ENCODE measurements at regions not wholly inside any gene's neighbourhood (a gene's known extent, or its start where the extent isn't known, plus 50 kb on each side); places are given as distances from the start of the nearest gene placed in this dataset.

DNA sequence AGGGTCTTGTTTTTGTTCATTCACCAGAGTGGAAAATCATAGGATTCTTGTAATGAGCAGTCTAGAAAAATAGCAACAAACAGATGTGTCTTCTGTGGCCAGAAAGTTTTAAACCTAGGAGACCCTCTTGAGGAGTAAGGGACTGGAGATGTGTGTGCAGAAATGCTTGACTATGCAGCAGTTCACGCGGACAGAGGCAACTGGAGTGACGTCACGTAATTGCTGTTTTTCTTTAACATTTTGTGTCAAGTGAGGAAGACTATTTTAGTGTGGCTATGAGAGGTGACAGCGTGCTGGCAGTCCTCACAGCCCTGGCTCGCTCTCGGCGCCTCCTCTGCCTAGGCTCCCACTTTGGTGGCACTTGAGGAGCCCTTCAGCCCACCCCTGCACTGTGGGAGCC is 163.1 kb upstream of the PTCH1 start:
- TF ChIP-seq CTCF (IDR thresholded peaks at IDR 0.05), result no peak

GRCh38 chr9:95678759-95679158 is 162.0 kb upstream of the PTCH1 start:
- no peak for TF ChIP-seq CTCF (IDR thresholded peaks at IDR 0.05)

DNA sequence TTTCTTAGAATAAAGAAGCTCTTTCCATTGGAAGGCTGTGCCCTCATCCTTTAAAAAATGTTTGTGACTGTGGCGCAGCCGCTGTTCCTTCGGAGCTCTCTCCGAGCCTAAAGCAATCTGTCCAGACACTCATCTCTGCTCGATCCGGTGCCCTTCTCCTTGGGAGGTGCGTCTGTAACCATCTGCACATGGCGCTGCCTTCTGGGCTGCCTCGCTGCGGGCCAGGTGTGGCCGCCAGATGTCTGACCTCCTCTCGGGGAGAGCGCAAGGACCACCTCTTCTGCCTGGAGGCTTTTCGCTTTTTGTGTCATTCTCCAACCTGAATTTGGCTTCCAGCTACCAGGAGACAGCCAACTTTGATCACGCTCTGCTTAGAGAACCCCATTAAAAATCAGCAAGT is 153.4 kb upstream of the PTCH1 start:
- no peak for TF ChIP-seq CTCF (IDR thresholded peaks at IDR 0.05)

- no peak for TF ChIP-seq CTCF (IDR thresholded peaks at IDR 0.05)
These were observed 152.5 kb upstream of the PTCH1 start for GRCh38 chr9:95669253-95669652.

DNA sequence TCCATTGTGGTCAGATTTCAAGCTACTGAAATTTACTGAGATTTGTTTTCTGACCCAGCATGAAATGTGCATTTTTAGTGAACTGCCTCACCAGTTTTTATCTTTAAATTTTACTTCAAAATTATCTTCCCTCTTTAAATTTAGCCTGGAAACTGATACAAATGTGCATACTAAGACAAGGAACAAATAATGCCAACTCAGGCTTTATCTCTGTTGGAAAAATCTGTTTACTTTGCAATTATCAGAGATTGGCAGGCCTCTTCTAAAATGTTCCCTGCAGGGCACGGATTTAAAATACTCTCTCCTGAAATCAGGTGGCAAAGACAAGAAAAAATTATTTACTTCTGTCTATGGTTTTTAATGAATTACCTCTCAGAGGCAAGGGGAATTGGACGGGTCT is 151.0 kb upstream of the PTCH1 start:
- no peak for TF ChIP-seq CTCF (IDR thresholded peaks at IDR 0.05)

GRCh38 chr9:95666785-95667155 is 150.0 kb upstream of the PTCH1 start:
- TF ChIP-seq CTCF (IDR thresholded peaks at IDR 0.05), result no peak

DNA sequence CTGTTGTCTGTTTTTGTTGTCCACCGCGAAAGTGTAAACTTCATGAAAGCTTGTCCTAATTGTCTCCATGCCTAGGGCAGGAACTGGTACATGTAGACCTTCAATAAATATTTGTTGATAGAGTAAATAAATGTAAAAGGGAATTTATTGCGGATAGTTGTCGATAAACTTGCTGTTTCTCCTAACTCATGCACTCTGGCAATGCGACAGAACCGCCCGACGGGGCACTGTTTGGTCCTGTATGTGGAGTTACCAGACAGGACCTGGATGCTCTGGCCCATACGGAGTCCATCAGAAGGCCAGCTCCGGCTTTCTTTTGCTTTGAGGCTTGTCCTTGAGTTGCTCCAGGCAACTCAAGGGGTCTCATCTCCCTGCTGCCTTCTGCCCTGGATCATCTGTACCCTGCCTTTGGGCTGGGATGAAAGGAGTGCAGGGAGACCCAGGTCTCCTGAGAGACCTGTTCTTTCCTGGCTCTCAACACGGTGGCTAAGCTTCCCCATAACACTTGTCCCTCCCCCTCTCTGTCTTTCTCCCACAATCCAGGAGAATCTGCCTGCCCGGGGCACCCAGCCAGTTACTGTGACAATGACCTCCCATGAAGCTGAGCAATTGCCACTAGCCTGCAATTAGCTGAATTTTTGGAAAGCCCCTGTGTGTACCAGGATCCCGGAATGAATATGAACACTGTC is 149.5 kb upstream of the PTCH1 start:
- no peak for TF ChIP-seq CTCF (IDR thresholded peaks at IDR 0.05)

DNA sequence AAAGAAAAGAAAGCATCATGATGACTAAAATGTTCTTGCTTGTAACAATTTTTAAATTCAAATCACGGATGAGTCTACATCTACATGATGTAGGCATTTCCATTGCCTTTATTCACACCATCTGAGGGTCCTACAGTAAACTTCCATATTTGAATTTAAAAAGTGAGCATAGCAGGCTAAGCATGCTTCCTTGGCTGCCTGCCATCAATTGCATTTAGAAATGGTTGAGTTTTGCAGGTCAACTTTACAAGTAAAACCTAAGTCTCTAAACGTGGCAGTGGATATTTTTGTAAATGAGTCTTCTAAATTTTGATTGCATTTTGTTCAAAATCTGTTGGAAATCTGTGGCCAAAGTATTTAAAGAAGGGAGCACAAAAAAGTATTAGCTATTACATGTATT is 136.5 kb upstream of the PTCH1 start:
- no peak for TF ChIP-seq CTCF (IDR thresholded peaks at IDR 0.05)
